GM23338 (cell line): ENCODE measurements at regions not wholly inside any gene's neighbourhood (a gene's known extent, or its start where the extent isn't known, plus 50 kb on each side); places are given as distances from the start of the nearest gene placed in this dataset.

ENCODE experiments used
- ATAC-seq: fragments of 200-7000 bp; cut with Tn5 transposase; 3 replicates; pipeline ENCODE4 v1.9.1; 2020
- DNase-seq: peaks from one replicate; pipeline ENCODE4 v3.0.0-alpha.2; 2015; ENCODE audit warnings: low spot score
- H2AFZ ChIP-seq: fragments of 200-600 bp; sonication (generic); 2 replicates; pipeline ENCODE4 v1.8.0; 2016; ENCODE audit warnings: antibody characterized with exemption, mild to moderate bottlenecking, moderate library complexity
- H3F3A ChIP-seq: fragments of 200-600 bp; sonication (generic); replicated peaks from 2 replicates; pipeline ENCODE4 v1.8.0; 2017; ENCODE audit warnings: antibody characterized with exemption, mixed run types, low read depth
- H3K27ac ChIP-seq: fragments of 200-600 bp; sonication (generic); 2 replicates; pipeline ENCODE4 v1.6.1; 2016; ENCODE audit warnings: low read depth
- H3K27me3 ChIP-seq: fragments of 200-600 bp; sonication (generic); 2 replicates; pipeline ENCODE4 v1.8.0; 2016; ENCODE audit warnings: mild to moderate bottlenecking, mixed run types, moderate library complexity; ENCODE audit not compliant: insufficient read depth
- H3K36me3 ChIP-seq: fragments of 200-600 bp; sonication (generic); 2 replicates; pipeline ENCODE4 v1.8.0; 2016; ENCODE audit warnings: mild to moderate bottlenecking; ENCODE audit not compliant: insufficient read depth
- H3K4me1 ChIP-seq: fragments of 200-600 bp; sonication (generic); 2 replicates; pipeline ENCODE4 v1.8.0; 2016; ENCODE audit warnings: mild to moderate bottlenecking, moderate library complexity; ENCODE audit not compliant: insufficient read depth
- H3K4me2 ChIP-seq: fragments of 200-600 bp; sonication (generic); 2 replicates; pipeline ENCODE4 v1.7.1; 2017; ENCODE audit warnings: mixed run types
- H3K4me3 ChIP-seq: fragments of 200-600 bp; sonication (generic); 2 replicates; pipeline ENCODE4 v1.6.1; 2016; ENCODE audit warnings: mixed run types
- H3K79me2 ChIP-seq: fragments of 200-600 bp; sonication (generic); replicated peaks from 2 replicates; pipeline ENCODE4 v1.8.0; 2017; ENCODE audit warnings: mild to moderate bottlenecking; ENCODE audit not compliant: insufficient read depth
- H3K9me2 ChIP-seq: fragments of 200-600 bp; sonication (generic); 2 replicates; pipeline ENCODE4 v1.8.0; 2017; ENCODE audit not compliant: insufficient read depth
- H4K20me1 ChIP-seq: fragments of 200-600 bp; sonication (generic); replicated peaks from 2 replicates; pipeline ENCODE4 v1.8.0; 2017; ENCODE audit warnings: mild to moderate bottlenecking; ENCODE audit not compliant: insufficient read depth
- H3K27ac Mint-ChIP-seq: 2 replicates; pipeline ENCODE4 v1.8.0; 2020; ENCODE audit warnings: inconsistent platforms, mild to moderate bottlenecking, moderate library complexity, mixed read lengths
- H3K27me3 Mint-ChIP-seq: 3 replicates; pipeline ENCODE4 v1.8.0; 2022; ENCODE audit warnings: low read depth, mild to moderate bottlenecking, moderate library complexity, mixed read lengths, inconsistent platforms; ENCODE audit not compliant: insufficient read depth, poor library complexity
- H3K36me3 Mint-ChIP-seq: 3 replicates; pipeline ENCODE4 v1.8.0; 2021; ENCODE audit warnings: low read depth, mild to moderate bottlenecking, inconsistent platforms, moderate library complexity, mixed read lengths
- H3K4me1 Mint-ChIP-seq: 3 replicates; pipeline ENCODE4 v1.8.0; 2020; ENCODE audit warnings: mild to moderate bottlenecking, inconsistent platforms, mixed read lengths
- H3K4me3 Mint-ChIP-seq: 3 replicates; pipeline ENCODE4 v1.8.0; 2021; ENCODE audit warnings: moderate library complexity, mild to moderate bottlenecking, inconsistent platforms, mixed read lengths
- H3K9me3 Mint-ChIP-seq: 3 replicates; pipeline ENCODE4 v1.8.0; 2020; ENCODE audit warnings: moderate library complexity, mild to moderate bottlenecking, inconsistent platforms, mixed read lengths
- JUNB ChIP-seq: IDR thresholded peaks from one replicate; pipeline ENCODE4 v1.6.1; 2016; ENCODE audit warnings: antibody characterized with exemption; ENCODE audit not compliant: unreplicated experiment
- REST ChIP-seq: IDR thresholded peaks from one replicate; pipeline ENCODE4 v1.6.1; 2018; ENCODE audit warnings: antibody characterized with exemption; ENCODE audit not compliant: unreplicated experiment
- TF ChIP-seq, protein P1 (sequence below): fragments of 250-450 bp; sonication (Bioruptor Pico); IDR thresholded peaks from 2 replicates; pipeline ENCODE4 v1.5.0; 2020; ENCODE audit warnings: mild to moderate bottlenecking, moderate library complexity

- TF ChIP-seq, protein P1, sequence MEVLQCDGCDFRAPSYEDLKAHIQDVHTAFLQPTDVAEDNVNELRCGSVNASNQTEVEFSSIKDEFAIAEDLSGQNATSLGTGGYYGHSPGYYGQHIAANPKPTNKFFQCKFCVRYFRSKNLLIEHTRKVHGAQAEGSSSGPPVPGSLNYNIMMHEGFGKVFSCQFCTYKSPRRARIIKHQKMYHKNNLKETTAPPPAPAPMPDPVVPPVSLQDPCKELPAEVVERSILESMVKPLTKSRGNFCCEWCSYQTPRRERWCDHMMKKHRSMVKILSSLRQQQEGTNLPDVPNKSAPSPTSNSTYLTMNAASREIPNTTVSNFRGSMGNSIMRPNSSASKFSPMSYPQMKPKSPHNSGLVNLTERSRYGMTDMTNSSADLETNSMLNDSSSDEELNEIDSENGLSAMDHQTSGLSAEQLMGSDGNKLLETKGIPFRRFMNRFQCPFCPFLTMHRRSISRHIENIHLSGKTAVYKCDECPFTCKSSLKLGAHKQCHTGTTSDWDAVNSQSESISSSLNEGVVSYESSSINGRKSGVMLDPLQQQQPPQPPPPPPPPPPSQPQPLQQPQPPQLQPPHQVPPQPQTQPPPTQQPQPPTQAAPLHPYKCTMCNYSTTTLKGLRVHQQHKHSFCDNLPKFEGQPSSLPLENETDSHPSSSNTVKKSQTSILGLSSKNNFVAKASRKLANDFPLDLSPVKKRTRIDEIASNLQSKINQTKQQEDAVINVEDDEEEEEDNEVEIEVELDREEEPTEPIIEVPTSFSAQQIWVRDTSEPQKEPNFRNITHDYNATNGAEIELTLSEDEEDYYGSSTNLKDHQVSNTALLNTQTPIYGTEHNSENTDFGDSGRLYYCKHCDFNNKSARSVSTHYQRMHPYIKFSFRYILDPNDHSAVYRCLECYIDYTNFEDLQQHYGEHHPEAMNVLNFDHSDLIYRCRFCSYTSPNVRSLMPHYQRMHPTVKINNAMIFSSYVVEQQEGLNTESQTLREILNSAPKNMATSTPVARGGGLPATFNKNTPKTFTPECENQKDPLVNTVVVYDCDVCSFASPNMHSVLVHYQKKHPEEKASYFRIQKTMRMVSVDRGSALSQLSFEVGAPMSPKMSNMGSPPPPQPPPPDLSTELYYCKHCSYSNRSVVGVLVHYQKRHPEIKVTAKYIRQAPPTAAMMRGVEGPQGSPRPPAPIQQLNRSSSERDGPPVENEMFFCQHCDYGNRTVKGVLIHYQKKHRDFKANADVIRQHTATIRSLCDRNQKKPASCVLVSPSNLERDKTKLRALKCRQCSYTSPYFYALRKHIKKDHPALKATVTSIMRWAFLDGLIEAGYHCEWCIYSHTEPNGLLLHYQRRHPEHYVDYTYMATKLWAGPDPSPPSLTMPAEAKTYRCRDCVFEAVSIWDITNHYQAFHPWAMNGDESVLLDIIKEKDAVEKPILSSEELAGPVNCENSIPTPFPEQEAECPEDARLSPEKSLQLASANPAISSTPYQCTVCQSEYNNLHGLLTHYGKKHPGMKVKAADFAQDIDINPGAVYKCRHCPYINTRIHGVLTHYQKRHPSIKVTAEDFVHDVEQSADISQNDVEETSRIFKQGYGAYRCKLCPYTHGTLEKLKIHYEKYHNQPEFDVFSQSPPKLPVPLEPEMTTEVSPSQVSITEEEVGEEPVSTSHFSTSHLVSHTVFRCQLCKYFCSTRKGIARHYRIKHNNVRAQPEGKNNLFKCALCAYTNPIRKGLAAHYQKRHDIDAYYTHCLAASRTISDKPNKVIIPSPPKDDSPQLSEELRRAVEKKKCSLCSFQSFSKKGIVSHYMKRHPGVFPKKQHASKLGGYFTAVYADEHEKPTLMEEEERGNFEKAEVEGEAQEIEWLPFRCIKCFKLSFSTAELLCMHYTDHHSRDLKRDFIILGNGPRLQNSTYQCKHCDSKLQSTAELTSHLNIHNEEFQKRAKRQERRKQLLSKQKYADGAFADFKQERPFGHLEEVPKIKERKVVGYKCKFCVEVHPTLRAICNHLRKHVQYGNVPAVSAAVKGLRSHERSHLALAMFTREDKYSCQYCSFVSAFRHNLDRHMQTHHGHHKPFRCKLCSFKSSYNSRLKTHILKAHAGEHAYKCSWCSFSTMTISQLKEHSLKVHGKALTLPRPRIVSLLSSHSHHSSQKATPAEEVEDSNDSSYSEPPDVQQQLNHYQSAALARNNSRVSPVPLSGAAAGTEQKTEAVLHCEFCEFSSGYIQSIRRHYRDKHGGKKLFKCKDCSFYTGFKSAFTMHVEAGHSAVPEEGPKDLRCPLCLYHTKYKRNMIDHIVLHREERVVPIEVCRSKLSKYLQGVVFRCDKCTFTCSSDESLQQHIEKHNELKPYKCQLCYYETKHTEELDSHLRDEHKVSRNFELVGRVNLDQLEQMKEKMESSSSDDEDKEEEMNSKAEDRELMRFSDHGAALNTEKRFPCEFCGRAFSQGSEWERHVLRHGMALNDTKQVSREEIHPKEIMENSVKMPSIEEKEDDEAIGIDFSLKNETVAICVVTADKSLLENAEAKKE (CRISPR knock-in tag), result no peak
- TF ChIP-seq REST, result no peak
These were observed 219.5 kb upstream of the IZUMO3 start (continued) for GRCh38 chr9:24765025-24765756.

- no peaks in the 10 kb centered on the region for H3K36me3 ChIP-seq
- Mint-ChIP-seq H3K4me3 (no peak overlapping the region), H3K27ac (no peak overlapping the region), H3K36me3 (peaks cover 15% of the 10 kb centered on the region), H3K9me3 (peaks cover 15% of the 10 kb centered on the region), H3K4me1 (no peaks in the 10 kb centered on the region), H3K27me3 (peaks cover 2% of the 10 kb centered on the region)
- H3K79me2 ChIP-seq, result no peaks in the 10 kb centered on the region
- no peak overlapping the region for H3K4me3 ChIP-seq
- ATAC-seq (no peak), DNase-seq (no peak)
- no peaks in the 10 kb centered on the region for H3K9me2 ChIP-seq
- no peak overlapping the region for H3K27ac ChIP-seq
- H3K4me2 ChIP-seq, result no peak overlapping the region
- no peaks in the 10 kb centered on the region for H4K20me1 ChIP-seq
- H3K4me1 ChIP-seq, result no peaks in the 10 kb centered on the region
- H3K27me3 ChIP-seq, result no peaks in the 10 kb centered on the region
- H2AFZ ChIP-seq, result no peak overlapping the region
- no peaks in the 10 kb centered on the region for H3F3A ChIP-seq
- TF ChIP-seq, protein P1 (CRISPR knock-in tag), result no peak
- TF ChIP-seq JUNB, result no peak
These were observed 192.8 kb upstream of the IZUMO3 start for GRCh38 chr9:24738421-24738961.
